SKM-1 treated with dmso at 0.1 percent for 144 hours (cell line): ENCODE measurements at regions not wholly inside any gene's neighbourhood (a gene's known extent, or its start where the extent isn't known, plus 50 kb on each side); places are given as distances from the start of the nearest gene placed in this dataset.
"Not testable (repeated sequence)": the region's sequence is repeated elsewhere in the genome, so short reads cannot be mapped to it uniquely, and the experiment has no call there.

Source experiments
- DNase-seq: peaks from one replicate; lab custom pipeline; 2025; ENCODE audit not compliant: unreplicated experiment; lab: John Stamatoyannopoulos, UW

GRCh38 chr1:82806133-82806532, 1005.4 kb downstream of the ADGRL2 start:
- DNase-seq, result no peak

- no peak for DNase-seq
Measured at GRCh38 chr1:82801176-82801575, 1000.4 kb downstream of the ADGRL2 start.

GRCh38 chr1:82800721-82801120, 1000.0 kb downstream of the ADGRL2 start:
- no peak for DNase-seq

- no peak for DNase-seq
Measured at GRCh38 chr1:82799261-82799660, 998.5 kb downstream of the ADGRL2 start.

- peak; percentile 61 for DNase-seq
Measured at GRCh38 chr1:82795508-82796149, 994.9 kb downstream of the ADGRL2 start.

- DNase-seq, result no peak
Measured at GRCh38 chr1:82792151-82792550, 991.4 kb downstream of the ADGRL2 start.

- no peak for DNase-seq
Measured at GRCh38 chr1:82790556-82790955, 989.8 kb downstream of the ADGRL2 start.

GRCh38 chr1:82788660-82789059, 987.9 kb downstream of the ADGRL2 start:
- no peak for DNase-seq

- no peak for DNase-seq
Measured at GRCh38 chr1:82788038-82788437, 987.3 kb downstream of the ADGRL2 start.

GRCh38 chr1:82786883-82787282, 986.1 kb downstream of the ADGRL2 start:
- DNase-seq, result no peak

GRCh38 chr1:82785268-82785790, 984.6 kb downstream of the ADGRL2 start:
- DNase-seq, result no peak

- no peak for DNase-seq
Measured at GRCh38 chr1:82783044-82783443, 982.3 kb downstream of the ADGRL2 start.

GRCh38 chr1:82782599-82782998, 981.9 kb downstream of the ADGRL2 start:
- no peak for DNase-seq

GRCh38 chr1:82778612-82779011, 977.9 kb downstream of the ADGRL2 start:
- no peak for DNase-seq

GRCh38 chr1:82777240-82777639, 976.5 kb downstream of the ADGRL2 start:
- no peak for DNase-seq

GRCh38 chr1:82776730-82777129, 976.0 kb downstream of the ADGRL2 start:
- not testable (repeated sequence) for DNase-seq

GRCh38 chr1:82775406-82776000, 974.8 kb downstream of the ADGRL2 start:
- DNase-seq, result no peak

- DNase-seq, result no peak
Measured at GRCh38 chr1:82762829-82763532, 962.2 kb downstream of the ADGRL2 start.

GRCh38 chr1:82759035-82759434, 958.3 kb downstream of the ADGRL2 start:
- DNase-seq, result no peak

GRCh38 chr1:82755671-82756070, 954.9 kb downstream of the ADGRL2 start:
- DNase-seq, result no peak

- no peak for DNase-seq
Measured at GRCh38 chr1:82755191-82755590, 954.5 kb downstream of the ADGRL2 start.

GRCh38 chr1:82752046-82752445, 951.3 kb downstream of the ADGRL2 start:
- no peak for DNase-seq
